ENCODE measurements at regions not wholly inside any gene's neighbourhood (a gene's known extent, or its start where the extent isn't known, plus 50 kb on each side); places are given as distances from the start of the nearest gene placed in this dataset.

DNA sequence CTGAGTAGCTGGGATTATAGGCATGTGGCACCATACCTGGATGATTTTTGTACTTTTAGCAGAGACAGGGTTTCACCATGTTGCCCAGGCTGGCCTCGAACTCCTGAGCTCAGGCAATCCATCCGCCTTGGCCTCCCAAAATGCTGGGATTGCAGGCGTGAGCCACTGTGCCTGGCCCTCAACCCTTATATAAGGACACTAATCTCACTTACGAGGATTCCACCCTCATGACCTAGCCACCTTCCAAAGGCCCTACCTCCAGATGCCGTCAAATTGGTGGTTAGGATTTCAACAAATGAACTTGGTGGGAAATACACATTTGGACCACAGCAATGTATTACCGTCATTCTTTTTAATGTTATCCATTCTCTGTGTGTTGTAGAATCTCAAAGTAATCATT, 61.0 kb downstream of the ING1 start:
- H3K79me1 ChIP-seq (ENCODE audit: low read depth in 1 of 2, low read length in 2 of 2): no peaks in the 10 kb centered on the region
- H3K27me3 ChIP-seq (ENCODE audit: control insufficient read depth, insufficient read depth, low read length): peaks cover 26% of the 10 kb centered on the region
- no peak overlapping the region for H2BK5ac ChIP-seq (ENCODE audit: low read depth, low read length, poor library complexity, severe bottlenecking)
- H3K9me3 ChIP-seq (ENCODE audit: control insufficient read depth, insufficient read depth, low read length): no peaks in the 10 kb centered on the region
- WGBS, 2 experiments (ENCODE audit: extremely low coverage in 2 of 2, insufficient read length in 1 of 2): 100% methylated on average over 1 of the region's 6 CpGs; no CpG with 5 or more reads in 1 of the 2 experiments
- H3K4me2 ChIP-seq (ENCODE audit: low read depth, low read length): no peak overlapping the region
- ChIA-PET POLR2A (ENCODE audit: unreplicated experiment) (no interaction called here), CTCF (interaction anchor here (0.6 kb wide), 1 partner anchor 24 kb away, joined by 3 read pairs; no protein-coding TSS in a partner anchor)
- no peak overlapping the region for H3K27ac ChIP-seq (ENCODE audit: insufficient read depth, low read length)
- H3K56ac ChIP-seq (ENCODE audit: extremely low read depth, insufficient read depth, low read length): no peak overlapping the region
- no peak overlapping the region for H3K18ac ChIP-seq (ENCODE audit: low read depth, low read length)
- ATAC-seq (ENCODE audit: low read depth) (no peak), DNase-seq (no peak)
- no peaks in the 10 kb centered on the region for H4K20me1 ChIP-seq (ENCODE audit: insufficient read depth, low read length)
- H4K91ac ChIP-seq (ENCODE audit: insufficient read depth, low read depth, low read length): no peak overlapping the region
- H2BK15ac ChIP-seq (ENCODE audit: low read depth, low read length): no peak overlapping the region
- H3K4ac ChIP-seq (ENCODE audit: low read depth, low read length): no peak overlapping the region
- H3K36me3 ChIP-seq (ENCODE audit: control insufficient read depth, insufficient read depth, low read length): no peaks in the 10 kb centered on the region
- no peak overlapping the region for H2AK5ac ChIP-seq (ENCODE audit: low read depth, low read length)
- in situ Hi-C loops (cut with MboI; ENCODE audit: low sequenced_read_pairs) (no loop called here), intact Hi-C loops (cut with micrococcal nuclease) (no loop called here), dilution Hi-C loops (cut with HindIII; ENCODE audit: low sequenced_read_pairs, unreplicated experiment) (no loop called here)
- no peak overlapping the region for H2AK9ac ChIP-seq (replicated peaks; ENCODE audit: low read depth, low read length, poor library complexity)
- no peak overlapping the region for H3K23ac ChIP-seq (ENCODE audit: low read depth, low read length)
- no peak overlapping the region for H3K9ac ChIP-seq (ENCODE audit: low read depth, low read length)
- no peak overlapping the region for H2BK120ac ChIP-seq (ENCODE audit: low read depth, low read length)
- H2BK20ac ChIP-seq (ENCODE audit: low read depth, low read length): no peak overlapping the region
- no peak overlapping the region for H3K4me3 ChIP-seq (ENCODE audit: insufficient read depth, low read depth, low read length)
- no peak overlapping the region for H4K5ac ChIP-seq (ENCODE audit: low read depth, low read length)
- no peaks in the 10 kb centered on the region; the same call in 1 of the 2 replicates for H3K4me1 ChIP-seq (ENCODE audit: control insufficient read depth, insufficient read depth, low read length)
- TF ChIP-seq POLR2A (IDR thresholded peaks at IDR 0.05; ENCODE audit: low read depth, low read length): no peak
- TF ChIP-seq, protein P1, sequence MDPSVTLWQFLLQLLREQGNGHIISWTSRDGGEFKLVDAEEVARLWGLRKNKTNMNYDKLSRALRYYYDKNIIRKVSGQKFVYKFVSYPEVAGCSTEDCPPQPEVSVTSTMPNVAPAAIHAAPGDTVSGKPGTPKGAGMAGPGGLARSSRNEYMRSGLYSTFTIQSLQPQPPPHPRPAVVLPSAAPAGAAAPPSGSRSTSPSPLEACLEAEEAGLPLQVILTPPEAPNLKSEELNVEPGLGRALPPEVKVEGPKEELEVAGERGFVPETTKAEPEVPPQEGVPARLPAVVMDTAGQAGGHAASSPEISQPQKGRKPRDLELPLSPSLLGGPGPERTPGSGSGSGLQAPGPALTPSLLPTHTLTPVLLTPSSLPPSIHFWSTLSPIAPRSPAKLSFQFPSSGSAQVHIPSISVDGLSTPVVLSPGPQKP (IDR thresholded peaks at IDR 0.05; ENCODE audit: borderline replicate concordance, low read depth, low read length): no peak
- TF ChIP-seq RFX5 (IDR thresholded peaks at IDR 0.05; ENCODE audit: low read depth, low read length): no peak
- TF ChIP-seq, protein P2, sequence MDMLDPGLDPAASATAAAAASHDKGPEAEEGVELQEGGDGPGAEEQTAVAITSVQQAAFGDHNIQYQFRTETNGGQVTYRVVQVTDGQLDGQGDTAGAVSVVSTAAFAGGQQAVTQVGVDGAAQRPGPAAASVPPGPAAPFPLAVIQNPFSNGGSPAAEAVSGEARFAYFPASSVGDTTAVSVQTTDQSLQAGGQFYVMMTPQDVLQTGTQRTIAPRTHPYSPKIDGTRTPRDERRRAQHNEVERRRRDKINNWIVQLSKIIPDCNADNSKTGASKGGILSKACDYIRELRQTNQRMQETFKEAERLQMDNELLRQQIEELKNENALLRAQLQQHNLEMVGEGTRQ (IDR thresholded peaks at IDR 0.05; ENCODE audit: low read depth, low read length): no peak
- TF ChIP-seq FOS (IDR thresholded peaks at IDR 0.05; ENCODE audit: low read depth, low read length): no peak
- no peak for TF ChIP-seq CHD1 (IDR thresholded peaks at IDR 0.05; ENCODE audit: low read depth, low read length)
- TF ChIP-seq BHLHE40 (IDR thresholded peaks at IDR 0.05; ENCODE audit: low read depth, low read length): no peak
- H2AFZ ChIP-seq (replicated peaks; ENCODE audit: low read length, poor library complexity): no peak overlapping the region
- BruUV-seq (replicated peaks): no TSS peak
- no peaks in the 10 kb centered on the region for H3K9me1 ChIP-seq (ENCODE audit: insufficient read depth, low read length)
- no peak overlapping the region for H4K8ac ChIP-seq (ENCODE audit: low read depth in 2 of 2, low read length in 2 of 2)
- H3K14ac ChIP-seq (replicated peaks; ENCODE audit: low read depth, low read length): no peak overlapping the region
